ENCODE measurements at regions not wholly inside any gene's neighbourhood (a gene's known extent, or its start where the extent isn't known, plus 50 kb on each side); places are given as distances from the start of the nearest gene placed in this dataset.

GRCh38 chr4:31613946-31614623 lies 893.9 kb downstream of the PCDH7 start:
- TF ChIP-seq, protein P1, sequence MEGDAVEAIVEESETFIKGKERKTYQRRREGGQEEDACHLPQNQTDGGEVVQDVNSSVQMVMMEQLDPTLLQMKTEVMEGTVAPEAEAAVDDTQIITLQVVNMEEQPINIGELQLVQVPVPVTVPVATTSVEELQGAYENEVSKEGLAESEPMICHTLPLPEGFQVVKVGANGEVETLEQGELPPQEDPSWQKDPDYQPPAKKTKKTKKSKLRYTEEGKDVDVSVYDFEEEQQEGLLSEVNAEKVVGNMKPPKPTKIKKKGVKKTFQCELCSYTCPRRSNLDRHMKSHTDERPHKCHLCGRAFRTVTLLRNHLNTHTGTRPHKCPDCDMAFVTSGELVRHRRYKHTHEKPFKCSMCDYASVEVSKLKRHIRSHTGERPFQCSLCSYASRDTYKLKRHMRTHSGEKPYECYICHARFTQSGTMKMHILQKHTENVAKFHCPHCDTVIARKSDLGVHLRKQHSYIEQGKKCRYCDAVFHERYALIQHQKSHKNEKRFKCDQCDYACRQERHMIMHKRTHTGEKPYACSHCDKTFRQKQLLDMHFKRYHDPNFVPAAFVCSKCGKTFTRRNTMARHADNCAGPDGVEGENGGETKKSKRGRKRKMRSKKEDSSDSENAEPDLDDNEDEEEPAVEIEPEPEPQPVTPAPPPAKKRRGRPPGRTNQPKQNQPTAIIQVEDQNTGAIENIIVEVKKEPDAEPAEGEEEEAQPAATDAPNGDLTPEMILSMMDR (IDR thresholded peaks at IDR 0.05), result no peak
- no peak for TF ChIP-seq EZH2 (IDR thresholded peaks at IDR 0.05)

Data from neural progenitor cell (in vitro differentiated cells).